ENCODE measurements at regions not wholly inside any gene's neighbourhood (a gene's known extent, or its start where the extent isn't known, plus 50 kb on each side); places are given as distances from the start of the nearest gene placed in this dataset.

- TF ChIP-seq CTCF (IDR thresholded peaks at IDR 0.05; ENCODE audit: low read depth, low read length, missing input control) = no peak
- TF ChIP-seq SP1 (IDR thresholded peaks at IDR 0.05) = no peak
- no peak for TF ChIP-seq REST (IDR thresholded peaks at IDR 0.05)
- no peak for TF ChIP-seq YY1 (IDR thresholded peaks at IDR 0.05)
- TF ChIP-seq RXRA (IDR thresholded peaks at IDR 0.05) = no peak
- no peak for TF ChIP-seq EGR1 (IDR thresholded peaks at IDR 0.05; ENCODE audit: low read depth in 2 of 2)
- TF ChIP-seq TAF1 (conservative IDR thresholded peaks at IDR 0.05) = no peak
- no peak for TF ChIP-seq RAD21 (IDR thresholded peaks at IDR 0.05)
- no peak for TF ChIP-seq NR2F2 (IDR thresholded peaks at IDR 0.05)
- TF ChIP-seq MAX (IDR thresholded peaks at IDR 0.05) = no peak
- no peak for TF ChIP-seq JUND (IDR thresholded peaks at IDR 0.05)
- TF ChIP-seq HNF4A (conservative IDR thresholded peaks at IDR 0.05) = no peak
Observed at GRCh38 chr7:123293710-123294109, 93.9 kb upstream of the SLC13A1 start.

Measured in liver (tissue), 3 donors.